ENCODE measurements at regions not wholly inside any gene's neighbourhood (a gene's known extent, or its start where the extent isn't known, plus 50 kb on each side); places are given as distances from the start of the nearest gene placed in this dataset.

DNA sequence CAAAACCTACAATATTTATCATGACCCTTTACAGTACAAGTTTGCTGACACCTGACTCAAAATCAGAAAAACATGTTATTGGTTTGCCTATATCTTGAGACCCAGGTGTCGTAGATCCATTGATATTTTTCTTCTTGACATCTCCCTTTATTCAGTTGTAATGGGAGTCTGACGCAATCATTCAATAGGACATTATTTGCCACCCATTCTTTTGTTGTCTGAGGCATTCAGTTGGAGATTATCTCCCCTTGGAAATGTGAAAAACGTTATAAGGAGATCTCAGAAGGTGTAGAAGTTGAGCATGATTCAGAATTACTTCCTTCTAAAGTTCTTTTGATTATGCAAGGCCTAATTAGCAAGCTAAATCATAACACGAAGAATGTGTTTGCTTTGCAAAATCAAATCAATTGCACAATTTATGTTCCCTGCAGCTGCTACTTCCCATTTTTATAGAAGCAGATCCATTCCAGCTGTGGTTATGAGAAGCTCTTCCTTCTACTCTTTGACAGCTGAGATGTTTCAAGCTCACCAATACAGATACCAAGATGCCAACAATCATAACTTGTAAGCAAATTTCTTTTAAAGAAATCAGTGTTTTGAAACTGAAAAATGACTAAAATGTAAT, 228.2 kb upstream of the SYT1 start:
- TF ChIP-seq POLR2A (IDR thresholded peaks at IDR 0.05), result no peak
- TF ChIP-seq, protein P1, sequence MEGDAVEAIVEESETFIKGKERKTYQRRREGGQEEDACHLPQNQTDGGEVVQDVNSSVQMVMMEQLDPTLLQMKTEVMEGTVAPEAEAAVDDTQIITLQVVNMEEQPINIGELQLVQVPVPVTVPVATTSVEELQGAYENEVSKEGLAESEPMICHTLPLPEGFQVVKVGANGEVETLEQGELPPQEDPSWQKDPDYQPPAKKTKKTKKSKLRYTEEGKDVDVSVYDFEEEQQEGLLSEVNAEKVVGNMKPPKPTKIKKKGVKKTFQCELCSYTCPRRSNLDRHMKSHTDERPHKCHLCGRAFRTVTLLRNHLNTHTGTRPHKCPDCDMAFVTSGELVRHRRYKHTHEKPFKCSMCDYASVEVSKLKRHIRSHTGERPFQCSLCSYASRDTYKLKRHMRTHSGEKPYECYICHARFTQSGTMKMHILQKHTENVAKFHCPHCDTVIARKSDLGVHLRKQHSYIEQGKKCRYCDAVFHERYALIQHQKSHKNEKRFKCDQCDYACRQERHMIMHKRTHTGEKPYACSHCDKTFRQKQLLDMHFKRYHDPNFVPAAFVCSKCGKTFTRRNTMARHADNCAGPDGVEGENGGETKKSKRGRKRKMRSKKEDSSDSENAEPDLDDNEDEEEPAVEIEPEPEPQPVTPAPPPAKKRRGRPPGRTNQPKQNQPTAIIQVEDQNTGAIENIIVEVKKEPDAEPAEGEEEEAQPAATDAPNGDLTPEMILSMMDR (IDR thresholded peaks at IDR 0.05), result no peak

Data from prostate gland (tissue), 2 donors.